Ureter (tissue), 1 donor: ENCODE measurements at regions not wholly inside any gene's neighbourhood (a gene's known extent, or its start where the extent isn't known, plus 50 kb on each side); places are given as distances from the start of the nearest gene placed in this dataset.
"Not testable (repeated sequence)": the region's sequence is repeated elsewhere in the genome, so short reads cannot be mapped to it uniquely, and the experiment has no call there.

ENCODE experiments used
- DNase-seq: peaks from one replicate; pipeline ENCODE4 v3.0.0-alpha.2; 2020; ENCODE audit warnings: low spot score
- donor health status: DM: yes; HTN: yes; CAD: no.

DNA sequence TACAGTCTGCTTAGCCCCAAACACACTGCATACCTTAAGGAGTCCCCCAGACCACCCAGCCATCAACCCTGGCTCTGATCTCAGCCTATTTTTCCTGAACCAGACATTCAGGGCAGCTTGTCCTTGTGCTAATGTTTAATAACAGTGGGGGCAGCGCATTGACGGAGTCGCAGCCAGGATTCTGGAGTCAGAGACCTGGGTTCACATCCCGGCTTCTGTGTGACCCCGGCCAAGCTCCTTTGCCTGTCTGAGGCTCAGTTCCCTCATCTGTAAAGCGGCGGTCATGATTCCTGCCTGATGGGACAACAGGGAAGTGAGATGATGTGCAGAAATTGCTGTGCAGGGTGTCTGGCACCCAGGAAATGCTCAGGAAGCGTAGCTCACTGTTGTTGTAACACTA, 63.1 kb downstream of the MATN1 start:
- no peak for DNase-seq

DNA sequence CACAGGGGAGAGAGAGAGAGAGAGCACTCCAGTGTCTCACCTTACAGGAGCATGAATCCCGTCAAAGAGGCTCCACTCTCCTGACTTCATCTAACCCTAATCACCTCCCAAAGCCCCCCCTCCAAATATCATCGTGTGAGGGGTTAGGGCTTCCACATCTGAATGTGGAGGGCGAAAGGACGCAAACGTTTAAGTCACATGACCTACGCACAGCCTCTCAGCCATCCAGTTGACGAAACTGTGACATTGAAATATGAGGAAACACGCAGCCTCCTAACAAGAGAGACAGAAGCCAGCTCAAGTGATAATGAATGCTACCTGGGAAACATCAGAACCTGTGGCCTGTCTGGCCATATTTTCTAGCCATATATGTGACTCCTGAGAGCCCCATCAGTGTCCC, 63.7 kb downstream of the MATN1 start:
- DNase-seq, result no peak

DNA sequence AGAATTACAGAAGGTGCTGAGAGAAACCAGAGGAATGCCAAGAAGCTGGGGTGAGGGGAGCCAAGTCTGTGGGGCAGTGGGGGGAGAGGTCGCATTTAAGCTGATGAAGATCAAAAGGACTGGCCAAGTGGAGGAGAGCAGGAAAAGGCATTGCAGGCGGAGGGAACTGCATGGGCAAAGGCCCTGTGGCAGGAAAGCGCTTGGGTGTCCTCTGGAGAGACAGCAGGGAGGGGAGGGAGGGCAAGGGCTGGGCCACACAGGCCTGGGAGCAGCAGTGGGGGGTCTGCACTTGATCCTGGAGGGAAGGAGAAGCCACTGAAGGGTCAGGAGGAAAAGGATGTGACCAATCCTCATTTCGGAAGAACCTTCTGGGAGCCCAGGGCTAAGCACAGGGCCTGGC, 65.0 kb downstream of the MATN1 start:
- DNase-seq, result not testable (repeated sequence)

DNA sequence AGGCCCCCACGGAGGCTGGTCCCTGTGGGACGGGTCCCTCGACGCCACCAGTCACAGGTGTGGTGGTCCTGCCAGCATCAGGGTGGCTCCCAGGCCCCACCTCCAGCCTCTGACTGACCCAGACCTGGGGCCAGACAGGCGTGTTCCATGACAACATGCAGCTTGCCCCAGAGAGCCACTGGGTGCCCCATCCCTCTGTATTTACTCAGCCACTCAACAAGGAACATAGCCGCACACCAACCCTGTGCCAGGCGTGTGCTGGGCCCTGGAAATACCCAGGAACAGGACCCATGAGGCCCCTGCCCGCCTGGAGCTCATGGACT, 65.4 kb downstream of the MATN1 start:
- DNase-seq, result no peak

DNA sequence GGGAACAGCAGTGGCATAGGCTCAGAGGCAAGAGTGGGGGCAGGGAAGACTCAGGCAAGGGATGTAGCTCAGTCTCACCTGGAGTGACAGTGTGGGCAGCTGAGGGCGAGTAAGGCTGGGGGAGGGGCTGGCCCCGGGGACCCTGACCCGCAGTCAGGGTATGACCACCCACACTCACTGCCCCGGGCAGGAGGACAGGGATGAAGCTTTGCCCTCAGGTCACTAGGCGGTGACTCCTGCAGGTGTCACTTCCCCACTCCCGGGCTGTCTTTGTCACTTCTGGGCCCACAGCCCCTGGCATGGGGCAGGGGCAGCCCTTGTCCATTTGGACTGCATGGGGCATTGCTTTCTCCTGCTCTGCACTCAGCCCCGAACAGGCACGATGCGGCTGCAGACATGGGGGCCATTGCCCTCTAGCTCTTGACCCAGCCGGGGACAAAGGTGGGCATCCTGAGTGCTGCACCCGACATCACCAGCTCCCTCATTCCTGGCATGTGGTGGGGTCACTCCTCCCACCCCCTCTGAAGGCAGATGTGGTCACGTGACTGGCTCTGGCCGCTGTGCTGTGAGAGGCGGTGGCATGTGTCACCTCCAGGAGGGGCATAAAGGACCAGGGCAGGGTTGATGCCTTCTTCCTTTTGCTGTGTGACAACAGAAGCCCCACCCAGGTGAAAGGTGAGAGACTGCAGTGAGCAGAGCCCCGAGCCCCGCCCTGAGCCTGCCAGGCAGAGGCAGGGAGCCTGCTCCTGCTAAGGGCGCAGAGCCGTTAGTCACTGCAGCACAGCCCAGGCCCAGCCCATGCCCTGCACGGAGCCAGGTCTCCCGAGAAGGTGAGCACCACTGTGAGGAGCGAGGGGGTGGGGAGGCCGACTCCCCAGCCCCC, 66.0 kb downstream of the MATN1 start:
- peak; percentile 72 for DNase-seq

DNA sequence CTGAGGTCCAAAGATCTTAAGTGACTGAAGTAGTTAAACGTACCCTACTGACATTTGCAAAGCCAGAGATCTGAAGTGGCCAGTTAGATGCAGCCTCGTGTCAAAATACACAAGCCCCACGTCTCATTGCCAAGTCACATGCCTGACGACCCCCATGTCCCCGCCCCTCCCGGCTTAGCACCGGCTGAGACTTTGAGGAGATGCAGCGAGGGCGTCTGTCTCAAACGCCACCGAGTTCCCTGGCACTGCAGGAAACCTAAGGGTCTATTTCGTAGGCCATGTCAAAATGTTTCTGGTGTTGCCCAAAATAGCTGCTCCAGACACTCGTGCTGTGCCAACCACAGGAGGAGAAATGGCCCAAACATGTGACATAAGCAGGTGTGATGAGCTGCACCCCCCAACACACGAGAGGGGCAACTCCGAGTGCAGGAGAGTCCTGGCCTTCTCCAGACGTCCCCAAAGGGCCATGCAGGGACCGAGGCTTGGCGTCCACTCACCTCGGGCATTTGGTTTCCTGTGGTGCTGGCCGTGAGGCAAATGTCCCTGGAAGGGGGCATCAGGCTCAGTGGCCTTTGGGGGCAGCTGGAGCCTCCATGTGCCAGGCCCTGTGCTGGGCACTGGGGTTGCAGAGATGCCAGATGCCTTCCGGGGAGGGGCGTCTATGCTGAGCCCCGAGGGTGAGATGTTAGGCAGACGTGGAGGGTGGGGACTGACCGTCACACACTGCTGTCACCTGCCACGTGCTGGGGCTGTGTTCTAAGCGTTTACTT, 67.0 kb downstream of the MATN1 start:
- DNase-seq, result no peak

DNA sequence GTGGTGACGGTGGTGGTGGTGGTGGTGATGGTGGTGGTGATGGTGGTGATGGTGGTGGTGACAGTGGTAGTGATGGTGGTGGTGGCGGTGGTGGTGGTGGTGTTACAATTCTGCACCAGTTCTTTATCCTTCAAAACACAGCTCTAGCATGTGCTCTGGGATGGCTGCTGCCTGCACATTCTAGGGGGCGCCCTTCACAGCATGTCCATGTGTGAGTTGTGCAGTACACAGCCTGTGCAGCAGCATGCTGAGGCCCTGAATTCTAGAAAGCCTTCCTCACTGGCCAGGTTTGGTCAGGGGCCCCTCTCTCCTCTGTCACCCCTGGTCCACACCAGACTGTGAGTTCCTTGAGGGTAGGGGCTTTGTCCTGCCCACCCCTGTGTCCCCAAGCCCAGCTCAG, 67.7 kb downstream of the MATN1 start:
- DNase-seq, result no peak

DNA sequence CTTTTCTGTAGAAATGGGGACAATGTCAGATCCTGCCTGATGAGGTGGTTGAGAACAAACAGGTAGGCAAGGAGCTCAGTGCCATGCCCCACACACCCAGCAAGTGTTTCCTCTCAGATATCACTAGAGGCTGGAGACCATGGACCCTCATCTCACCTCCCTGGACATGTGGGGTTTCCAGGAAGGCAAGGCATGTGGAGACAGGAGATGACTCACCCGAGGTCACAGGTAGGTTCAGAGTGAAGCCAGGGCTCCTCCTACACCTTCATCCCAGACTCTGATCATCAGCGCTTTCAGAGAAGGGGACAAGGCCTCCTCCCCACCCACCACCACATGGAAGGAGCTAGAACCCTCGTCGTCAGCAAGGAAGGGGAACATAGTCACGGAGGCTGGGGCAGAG, 69.2 kb downstream of the MATN1 start:
- DNase-seq, result no peak

DNA sequence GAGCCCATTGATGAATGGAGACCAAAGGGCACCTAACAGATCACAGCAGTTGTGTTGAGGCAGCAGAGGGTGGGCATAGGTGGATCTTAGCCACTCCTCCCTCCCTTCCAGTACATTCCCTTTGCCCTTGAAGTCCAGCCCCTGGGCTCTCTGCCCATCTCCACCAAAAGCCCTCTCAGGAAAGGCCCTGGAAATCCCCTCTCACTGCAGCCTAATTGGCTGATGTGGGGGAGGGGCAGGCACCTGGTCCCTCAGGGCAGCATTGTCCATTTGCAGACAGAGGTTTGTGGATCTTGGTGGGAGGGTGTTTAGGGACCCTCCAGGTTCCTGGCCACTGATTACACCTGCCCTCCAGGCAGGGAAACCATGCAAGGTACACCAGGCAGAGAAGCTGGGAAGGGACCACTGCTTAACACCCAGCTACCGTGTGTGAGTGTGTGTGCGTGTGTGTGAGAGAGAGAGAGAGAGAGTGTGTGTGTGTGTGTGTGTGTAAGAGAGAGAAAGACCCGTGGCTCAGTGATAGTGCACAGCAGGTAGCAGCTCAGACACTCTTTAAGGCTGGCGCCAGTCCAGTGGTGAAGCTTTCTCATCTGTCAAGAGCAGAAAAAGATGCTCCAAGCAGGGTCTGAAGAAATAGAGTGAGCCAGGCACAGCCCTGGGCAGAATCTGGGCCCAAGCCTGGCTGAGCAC, 71.1 kb downstream of the MATN1 start:
- no peak for DNase-seq

DNA sequence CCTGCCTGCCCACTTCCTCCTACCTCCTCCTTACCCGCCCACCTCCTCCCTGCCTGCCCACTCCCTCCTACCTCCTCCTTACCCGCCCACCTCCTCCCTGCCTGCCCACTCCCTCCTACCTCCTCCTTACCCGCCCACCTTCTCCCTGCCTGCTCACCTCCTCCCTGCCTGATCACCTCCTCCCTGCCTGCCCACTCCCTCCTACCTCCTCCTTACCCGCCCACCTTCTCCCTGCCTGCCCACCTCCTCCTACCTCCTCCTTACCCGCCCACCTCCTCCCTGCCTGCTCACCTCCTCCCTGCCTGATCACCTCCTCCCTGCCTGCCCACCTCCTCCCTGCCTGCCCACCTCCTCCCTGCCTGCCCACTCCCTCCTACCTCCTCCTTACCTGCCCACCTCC, 72.0 kb downstream of the MATN1 start:
- DNase-seq, result peak; percentile 56

DNA sequence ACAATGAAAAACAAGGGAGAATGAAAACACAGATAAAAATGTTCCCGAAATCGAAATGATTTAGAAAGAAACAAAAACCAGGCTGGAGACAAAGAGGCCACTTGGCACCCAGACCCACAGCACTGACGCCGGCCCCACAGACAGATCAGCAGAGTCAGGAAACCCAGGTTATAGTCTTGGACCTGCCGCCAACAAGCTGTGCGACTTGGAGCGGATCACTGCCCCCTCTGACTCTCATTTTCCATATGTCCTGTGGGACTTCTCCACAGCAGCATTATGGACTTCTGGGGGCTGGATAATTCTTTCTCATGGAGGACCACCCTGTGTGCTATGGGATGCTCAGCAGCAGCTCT, 72.4 kb downstream of the MATN1 start:
- no peak for DNase-seq

DNA sequence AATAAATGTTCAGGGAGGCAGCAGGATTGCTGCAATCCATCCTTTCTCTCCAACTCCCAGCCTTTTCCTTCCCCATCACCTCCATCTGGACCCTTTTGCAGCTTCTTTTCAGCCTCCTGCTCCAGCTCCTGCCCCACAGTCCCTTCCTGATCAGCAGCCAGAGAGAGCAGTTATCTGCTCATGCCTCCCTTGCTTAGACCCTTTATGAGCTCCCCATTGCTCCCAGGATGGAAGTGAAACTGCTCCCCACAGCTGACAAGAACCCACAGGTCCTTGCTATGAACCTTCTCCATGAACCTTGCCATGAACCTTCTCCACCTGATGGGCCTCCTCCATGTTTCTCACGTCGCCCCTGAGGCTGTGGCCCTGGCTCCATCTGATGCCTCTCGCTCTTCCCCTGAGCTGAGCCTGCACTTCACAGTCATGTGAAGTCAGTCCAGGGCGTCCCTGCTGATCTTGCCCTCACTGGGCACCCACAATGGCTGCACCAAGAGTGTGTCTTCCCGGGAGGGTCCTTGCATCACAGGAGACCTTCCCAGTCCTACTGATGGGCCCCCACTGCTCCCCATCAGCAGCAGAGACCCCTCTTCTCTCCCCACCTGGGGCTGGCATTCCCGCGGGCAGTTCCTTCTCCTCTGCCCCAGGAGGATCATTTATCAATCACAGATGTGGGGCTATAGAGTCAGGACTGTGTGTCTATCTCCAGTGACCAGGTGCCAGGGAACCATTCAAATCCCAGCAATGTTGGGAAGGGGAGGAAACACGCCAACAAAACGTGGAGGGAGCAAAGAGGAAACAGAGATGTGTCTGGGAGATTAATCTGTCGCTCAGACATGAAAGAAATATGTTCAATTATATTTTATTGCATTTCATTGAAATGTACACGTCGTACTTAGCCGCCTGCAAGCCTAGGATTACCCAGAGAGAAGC, 73.1 kb downstream of the MATN1 start:
- no peak for DNase-seq

DNA sequence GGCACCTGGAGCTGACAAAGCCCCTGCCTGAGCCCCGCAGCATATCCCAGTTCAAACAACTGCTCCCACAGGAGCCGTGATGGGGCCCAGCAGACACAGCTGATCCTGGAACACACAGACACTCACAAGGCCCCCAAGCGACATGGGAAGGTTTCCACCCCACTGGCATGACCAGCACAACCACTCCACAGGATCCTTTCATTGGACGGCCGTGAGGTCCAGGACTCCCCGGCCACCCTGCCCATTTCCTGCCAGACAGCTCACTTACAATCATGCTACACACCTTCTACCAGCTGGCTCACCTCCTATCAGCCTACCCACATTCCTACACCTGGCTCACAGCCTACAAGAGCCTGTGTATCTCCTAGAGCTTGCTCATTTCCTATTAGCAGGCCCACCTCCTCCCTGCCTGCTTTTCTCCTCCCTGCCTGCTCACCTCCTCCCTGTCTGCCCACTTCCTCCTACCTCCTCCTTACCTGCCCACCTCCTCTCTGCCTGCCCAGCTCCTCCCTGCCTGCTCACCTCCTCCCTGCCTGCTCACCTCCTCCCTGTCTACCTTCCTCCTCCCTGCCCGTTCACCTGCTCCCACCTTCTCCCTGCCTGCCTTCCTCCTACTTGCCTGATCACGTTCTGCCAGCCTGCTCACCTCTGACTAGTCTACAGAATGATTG, 73.9 kb downstream of the MATN1 start:
- DNase-seq, result peak; percentile 84

DNA sequence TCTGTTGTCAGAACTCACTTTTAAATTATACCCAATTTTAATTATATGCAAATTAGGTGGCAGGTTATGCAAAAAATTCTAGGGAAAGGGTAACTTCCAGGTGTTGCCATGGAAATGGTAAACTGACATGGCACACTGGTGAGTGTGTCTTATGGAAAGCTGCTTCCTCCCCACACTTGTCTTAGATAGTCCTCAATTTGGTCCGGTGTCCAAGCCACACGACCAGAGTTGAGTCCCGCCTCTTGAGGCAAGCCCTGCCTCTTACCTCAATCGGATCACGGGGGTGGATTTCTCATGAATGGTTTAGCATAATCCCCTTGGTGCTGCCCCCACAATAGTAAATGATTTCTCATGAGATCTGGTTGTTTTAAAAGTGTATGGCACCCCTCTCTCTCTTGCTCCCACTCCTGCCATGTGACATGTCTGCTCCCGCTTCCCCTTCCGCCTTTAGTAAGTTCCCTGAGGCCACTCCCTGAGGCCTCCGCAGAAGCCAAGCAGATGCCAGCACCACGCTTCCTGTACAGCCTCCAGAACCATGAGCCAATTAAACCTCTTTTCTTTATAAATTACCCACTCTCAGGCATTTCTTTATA, 74.9 kb downstream of the MATN1 start:
- no peak for DNase-seq

DNA sequence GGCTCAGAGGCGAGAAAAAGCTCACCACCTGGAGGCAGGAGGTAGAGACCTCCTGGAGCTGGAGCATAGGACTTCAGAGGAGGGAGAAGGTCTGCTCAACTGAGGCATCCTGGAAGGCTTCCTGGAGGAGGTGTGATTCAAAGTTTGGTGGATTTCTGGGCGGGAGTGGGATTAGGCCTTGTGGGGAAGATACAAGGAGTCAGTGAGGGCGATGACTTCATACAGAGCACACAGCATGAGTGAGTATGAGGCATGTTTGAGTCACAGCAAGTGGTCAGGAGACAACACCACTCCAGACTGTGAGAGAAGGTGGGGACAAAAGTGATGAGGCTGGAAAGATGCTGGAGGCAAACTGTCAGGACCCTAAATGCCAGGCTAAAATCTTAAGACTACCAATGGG, 77.6 kb downstream of the MATN1 start:
- DNase-seq, result no peak

DNA sequence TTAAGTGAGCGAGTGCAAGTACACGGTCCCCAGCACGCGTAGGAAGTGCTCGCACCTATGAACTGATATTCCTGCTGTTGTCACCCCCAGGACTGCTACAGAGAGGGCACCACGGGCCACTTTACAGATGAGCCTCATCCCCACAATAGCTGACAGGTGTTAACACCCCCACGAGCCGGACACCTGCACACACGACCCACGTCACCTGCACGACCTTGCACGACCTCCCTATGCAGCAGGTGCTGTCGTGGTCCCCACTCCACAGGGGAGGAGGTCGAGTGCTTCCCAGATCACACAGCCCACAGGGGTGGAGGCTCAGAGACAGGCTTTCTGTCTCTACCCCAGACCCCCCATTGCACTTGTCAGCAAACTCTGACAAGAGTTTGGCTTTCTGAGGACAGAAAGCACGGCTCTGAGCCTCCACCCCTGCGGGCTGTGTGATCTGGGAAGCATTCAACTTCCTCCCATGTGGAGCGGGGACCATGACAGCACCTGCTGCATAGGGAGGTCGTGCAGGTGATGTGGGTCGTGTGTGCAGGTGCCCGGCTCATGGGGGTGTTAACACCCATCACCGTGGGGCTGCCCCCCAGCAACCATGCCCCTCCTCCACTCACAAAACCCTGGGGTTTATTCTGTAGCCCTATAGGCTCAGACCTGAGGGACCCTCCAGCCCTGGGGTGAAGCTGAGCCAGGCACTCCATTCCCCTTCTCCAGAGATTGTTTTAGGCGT, 80.8 kb downstream of the MATN1 start:
- DNase-seq, result no peak

DNA sequence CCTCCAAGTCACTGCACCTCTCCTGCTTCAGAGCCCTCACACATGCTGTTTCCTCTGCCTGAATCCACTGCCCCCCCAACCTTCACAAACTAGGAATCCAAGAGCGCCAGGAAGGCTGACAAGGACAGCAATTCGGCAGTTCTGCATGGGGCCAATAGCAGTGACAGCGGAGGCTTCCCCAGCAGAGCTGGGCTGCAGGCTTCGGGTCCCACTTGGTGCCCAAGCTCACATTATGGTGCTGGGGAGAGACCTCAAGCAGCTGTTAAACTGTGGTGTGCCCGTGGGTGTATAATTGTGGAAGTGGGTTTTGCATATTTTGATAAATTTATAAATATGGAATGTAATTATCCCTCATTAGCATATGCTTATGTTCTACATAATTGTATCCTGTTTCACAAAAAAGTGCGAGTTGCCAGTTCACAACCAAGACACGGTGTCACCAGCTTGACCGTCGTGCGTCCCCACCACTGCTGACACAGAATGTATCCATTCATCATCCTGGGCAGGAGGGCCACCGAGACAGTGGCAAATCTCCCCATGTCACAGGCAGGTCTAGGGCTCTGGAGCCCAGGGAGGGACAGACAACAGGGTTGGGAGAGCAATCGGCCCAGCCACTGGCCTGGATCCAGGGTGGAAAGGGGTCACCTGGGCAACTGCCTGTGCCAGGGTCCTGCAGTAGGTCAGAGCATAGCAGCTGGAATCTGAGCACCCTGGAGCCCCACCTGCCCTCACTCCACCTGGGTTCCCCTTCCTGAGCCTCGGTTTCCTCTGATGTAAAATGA, 81.6 kb downstream of the MATN1 start:
- no peak for DNase-seq

DNA sequence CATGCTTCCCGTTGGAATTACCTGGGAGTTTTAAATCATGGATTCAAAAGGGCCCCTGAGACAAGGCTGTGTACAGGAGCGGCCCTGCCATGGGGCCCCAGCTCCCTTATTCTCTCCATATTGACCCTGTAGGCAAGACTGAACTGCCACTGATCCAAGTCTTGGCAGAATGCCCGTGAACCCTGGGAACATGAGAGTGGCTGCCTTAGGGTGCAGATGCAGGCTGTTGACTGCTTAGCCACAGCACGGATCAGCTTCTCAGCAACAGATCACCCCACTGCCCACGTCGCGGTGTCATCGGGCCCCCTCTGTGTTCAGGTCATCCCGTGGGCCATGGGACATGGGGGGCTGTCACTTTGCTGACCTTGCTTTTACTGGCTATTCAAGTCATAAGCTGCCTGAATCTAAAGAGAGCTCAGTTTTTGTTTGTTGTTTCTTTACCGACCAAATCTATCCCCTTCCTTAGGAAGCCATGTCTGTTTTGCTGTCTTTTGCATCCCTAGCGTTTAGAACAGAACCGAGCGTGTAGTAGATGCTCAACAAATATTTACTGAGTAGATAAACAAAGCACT, 83.4 kb downstream of the MATN1 start:
- DNase-seq, result no peak

DNA sequence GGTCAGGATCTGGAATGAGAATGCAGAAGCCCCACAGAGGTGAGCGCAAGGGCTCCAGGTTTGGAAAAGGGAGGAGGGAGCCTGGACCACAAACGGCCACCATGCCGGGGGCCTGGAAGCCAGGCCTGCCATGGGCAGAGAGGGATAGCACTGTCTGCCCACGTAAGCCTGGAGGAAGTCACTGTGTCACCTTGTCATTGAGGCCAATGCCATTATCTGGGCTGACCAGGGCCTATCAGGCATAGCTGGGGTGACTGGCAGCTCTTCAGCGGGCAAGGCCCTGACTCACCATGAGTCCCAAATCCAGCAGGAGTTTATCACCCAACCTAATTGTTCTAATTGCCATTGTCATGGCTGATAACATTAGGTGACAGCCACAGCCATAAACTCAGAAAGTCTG, 84.6 kb downstream of the MATN1 start:
- no peak for DNase-seq
